ENCODE measurements at regions not wholly inside any gene's neighbourhood (a gene's known extent, or its start where the extent isn't known, plus 50 kb on each side); places are given as distances from the start of the nearest gene placed in this dataset.

DNA sequence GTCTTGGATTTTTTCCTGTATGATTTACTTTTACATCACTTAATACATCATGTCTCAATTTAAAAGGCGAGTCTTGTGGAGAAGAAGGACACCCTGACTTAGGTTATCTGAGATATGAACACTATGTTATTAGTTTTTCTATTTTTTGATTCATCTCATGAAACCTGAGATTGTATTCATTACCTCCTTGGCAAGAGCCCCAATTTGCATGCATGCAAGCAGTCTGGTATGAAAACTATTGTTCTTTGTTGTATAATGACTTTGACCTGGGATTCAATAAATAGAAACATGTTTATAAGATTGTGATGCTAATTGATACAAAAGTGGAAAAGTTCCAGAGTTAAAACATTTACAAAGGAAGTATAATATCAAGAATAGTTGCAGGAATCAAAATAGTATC, 576.1 kb downstream of the NOVA1 start:
- H4K8ac ChIP-seq (replicated peaks; ENCODE audit: insufficient read length, low read depth, low read length): no peak overlapping the region
- no peak overlapping the region for H3K23ac ChIP-seq (ENCODE audit: insufficient read length, low read depth, low read length)
- no peak overlapping the region for H3K4me3 Mint-ChIP-seq
- no peak overlapping the region for H3T11ph ChIP-seq (ENCODE audit: low read length)
- H3K27me3 Mint-ChIP-seq (ENCODE audit: low read depth): no peaks in the 10 kb centered on the region
- no peak overlapping the region for H3K9ac ChIP-seq (ENCODE audit: extremely low read depth, insufficient read length, low read length)
- H4K5ac ChIP-seq (ENCODE audit: insufficient read length, low read depth, low read length): no peak overlapping the region
- H3K4ac ChIP-seq (ENCODE audit: low read depth, low read length): no peak overlapping the region
- no peaks in the 10 kb centered on the region for H3K79me2 ChIP-seq (ENCODE audit: insufficient read depth, low read length)
- no peaks in the 10 kb centered on the region for H3K79me1 ChIP-seq (ENCODE audit: insufficient read depth, low read depth, low read length, poor library complexity, severe bottlenecking)
- no peaks in the 10 kb centered on the region for H3K9me3 ChIP-seq (ENCODE audit: control insufficient read depth, low read depth, low read length)
- no peak for TF ChIP-seq CTCF (conservative IDR thresholded peaks at IDR 0.05)
- no peaks in the 10 kb centered on the region; a peak in 1 of 7 replicates for H3K36me3 Mint-ChIP-seq (ENCODE audit: insufficient read depth in 1 of 3, low read depth in 3 of 3)
- H2AFZ ChIP-seq (ENCODE audit: low read length): no peak overlapping the region
- no peaks in the 10 kb centered on the region for H3K23me2 ChIP-seq (ENCODE audit: insufficient read length, low read depth, low read length, poor library complexity, severe bottlenecking)
- H2BK20ac ChIP-seq (ENCODE audit: low read depth, low read length, poor library complexity, severe bottlenecking): no peak overlapping the region
- H4K20me1 ChIP-seq (ENCODE audit: control insufficient read depth, insufficient read depth, insufficient read length): no peaks in the 10 kb centered on the region
- no peak overlapping the region for H3K56ac ChIP-seq (ENCODE audit: insufficient read length, low read depth, low read length)
- H3K14ac ChIP-seq (ENCODE audit: insufficient read depth, low read length): no peak overlapping the region
- H3K4me1 Mint-ChIP-seq: peaks cover 14 to 15% of the 10 kb centered on the region in 2 experiments
- WGBS (ENCODE audit: extremely low coverage, insufficient read length, low lambda C conversion rate): no CpG with 5 or more reads among the region's 1 CpG
- no peak overlapping the region for H3K4me2 ChIP-seq (ENCODE audit: insufficient read depth, insufficient read length, low read length)
- H4K91ac ChIP-seq (ENCODE audit: insufficient read length, low read depth, low read length): no peak overlapping the region
- H3K9me3 Mint-ChIP-seq: no peaks in the 10 kb centered on the region
- H2BK15ac ChIP-seq (ENCODE audit: low read depth, low read length): no peak overlapping the region
- H2BK120ac ChIP-seq (ENCODE audit: low read depth, low read length, poor library complexity, severe bottlenecking): no peak overlapping the region
- H2AK5ac ChIP-seq (ENCODE audit: insufficient read length, low read length): no peak overlapping the region
- peaks cover 3% of the 10 kb centered on the region; the same call in 1 of the 2 replicates for H3K4me1 ChIP-seq (ENCODE audit: insufficient read depth, low read length)
- no peak overlapping the region for H3K18ac ChIP-seq (ENCODE audit: insufficient read length, low read depth, low read length)
- no peak for DNase-seq
- no peak overlapping the region for H3K27ac Mint-ChIP-seq
- H3K27ac ChIP-seq (ENCODE audit: insufficient read length, low read depth, low read length): no peak overlapping the region
- H2BK12ac ChIP-seq (ENCODE audit: insufficient read length, low read depth, low read length): no peak overlapping the region
- H2BK5ac ChIP-seq (ENCODE audit: insufficient read length, low read length): no peak overlapping the region
- H3K27me3 ChIP-seq (ENCODE audit: insufficient read depth, low read length): no peaks in the 10 kb centered on the region

Data from H9 (cell line).